ENCODE measurements at regions not wholly inside any gene's neighbourhood (a gene's known extent, or its start where the extent isn't known, plus 50 kb on each side); places are given as distances from the start of the nearest gene placed in this dataset.

GRCh38 chr1:109837852-109838570 lies 72.6 kb upstream of the CSF1 start:
- in situ Hi-C loops (cut with MboI; ENCODE audit: low sequenced_read_pairs): no loop called here
- Histone ChIP-seq H4K5ac (ENCODE audit: low read depth, low read length) (no peak overlapping the region; the same call in 1 of the 2 replicates), H4K91ac (ENCODE audit: insufficient read depth, low read depth, low read length) (no peak overlapping the region), H2BK20ac (ENCODE audit: low read depth, low read length) (peak overlapping the region; percentile 18; the same call in 1 of the 2 replicates), H3K4me2 (ENCODE audit: low read depth, low read length) (no peak overlapping the region), H3K9ac (ENCODE audit: low read depth, low read length) (no peak overlapping the region), H2AFZ (replicated peaks; ENCODE audit: low read length, poor library complexity) (no peak overlapping the region), H4K20me1 (ENCODE audit: insufficient read depth, low read length) (no peaks in the 10 kb centered on the region), H2BK5ac (ENCODE audit: low read depth, low read length, poor library complexity, severe bottlenecking) (no peak overlapping the region), H3K4me1 (ENCODE audit: control insufficient read depth, insufficient read depth, low read length) (peaks cover 4% of the 10 kb centered on the region; the same call in 1 of the 2 replicates), H4K8ac (ENCODE audit: low read depth in 2 of 2, low read length in 2 of 2) (no peak overlapping the region), H2BK120ac (ENCODE audit: low read depth, low read length) (no peak overlapping the region), H3K27me3 (ENCODE audit: control insufficient read depth, insufficient read depth, low read length) (no peaks in the 10 kb centered on the region), H3K27ac (ENCODE audit: insufficient read depth, low read length) (no peak overlapping the region), H3K14ac (replicated peaks; ENCODE audit: low read depth, low read length) (no peak overlapping the region), H2BK15ac (ENCODE audit: low read depth, low read length) (no peak overlapping the region), H2AK5ac (ENCODE audit: low read depth, low read length) (no peak overlapping the region), H3K56ac (ENCODE audit: extremely low read depth, insufficient read depth, low read length) (no peak overlapping the region), H3K18ac (ENCODE audit: low read depth, low read length) (no peak overlapping the region), H3K9me1 (ENCODE audit: insufficient read depth, low read length) (no peaks in the 10 kb centered on the region), H3K4ac (ENCODE audit: low read depth, low read length) (0 out of 2 replicates have a peak overlapping the region, but pooled peaks have one; percentile 69), H2AK9ac (replicated peaks; ENCODE audit: low read depth, low read length, poor library complexity) (no peak overlapping the region), H3K23ac (ENCODE audit: low read depth, low read length) (no peak overlapping the region), H3K79me1 (ENCODE audit: low read depth in 1 of 2, low read length in 2 of 2) (no peaks in the 10 kb centered on the region), H3K9me3 (ENCODE audit: control insufficient read depth, insufficient read depth, low read length) (no peaks in the 10 kb centered on the region), H3K4me3 (ENCODE audit: insufficient read depth, low read depth, low read length) (no peak overlapping the region), H3K36me3 (ENCODE audit: control insufficient read depth, insufficient read depth, low read length) (no peaks in the 10 kb centered on the region)
- BruUV-seq (replicated peaks): no TSS peak
- ATAC-seq (ENCODE audit: low read depth) (no peak), DNase-seq (no peak)
- POLR2A ChIA-PET (ENCODE audit: unreplicated experiment): no interaction called here
- no CpG with 5 or more reads among the region's 2 CpGs for WGBS, 2 experiments (ENCODE audit: extremely low coverage in 2 of 2, insufficient read length in 1 of 2)
- CTCF ChIA-PET: interaction anchor here (0.6 kb wide), 1 partner anchor 46 kb away, joined by 3 read pairs; no protein-coding TSS in a partner anchor
- intact Hi-C loops (cut with micrococcal nuclease): no loop called here
- dilution Hi-C loops (cut with HindIII; ENCODE audit: low sequenced_read_pairs, unreplicated experiment): no loop called here
- TF ChIP-seq RCOR1 (IDR thresholded peaks at IDR 0.05; ENCODE audit: insufficient replicate concordance, low read length) (no peak), RFX5 (IDR thresholded peaks at IDR 0.05; ENCODE audit: low read depth, low read length) (no peak), USF2 (IDR thresholded peaks at IDR 0.05; ENCODE audit: low read depth, low read length) (no peak), SMC3 (IDR thresholded peaks at IDR 0.05; ENCODE audit: low read depth, low read length) (no peak), POLR2A (IDR thresholded peaks at IDR 0.05; ENCODE audit: low read depth, low read length) (no peak), MAFK (IDR thresholded peaks at IDR 0.05; ENCODE audit: low read depth, low read length) (no peak), ELK1 (IDR thresholded peaks at IDR 0.05; ENCODE audit: borderline replicate concordance, low read depth, low read length) (no peak), CTCF (conservative IDR thresholded peaks at IDR 0.05; ENCODE audit: low read depth, low read length) (no peak)
